Eye (tissue), 1 donor: ENCODE measurements at regions not wholly inside any gene's neighbourhood (a gene's known extent, or its start where the extent isn't known, plus 50 kb on each side); places are given as distances from the start of the nearest gene placed in this dataset.
"Not testable (repeated sequence)": the region's sequence is repeated elsewhere in the genome, so short reads cannot be mapped to it uniquely, and the experiment has no call there.

Experiments used
- DNase-seq: peaks from one replicate; pipeline ENCODE4 v3.0.0-alpha.2; 2015

GRCh38 chr6:51265426-51265825 is 446.8 kb downstream of the TFAP2B start:
- DNase-seq = no peak

DNA sequence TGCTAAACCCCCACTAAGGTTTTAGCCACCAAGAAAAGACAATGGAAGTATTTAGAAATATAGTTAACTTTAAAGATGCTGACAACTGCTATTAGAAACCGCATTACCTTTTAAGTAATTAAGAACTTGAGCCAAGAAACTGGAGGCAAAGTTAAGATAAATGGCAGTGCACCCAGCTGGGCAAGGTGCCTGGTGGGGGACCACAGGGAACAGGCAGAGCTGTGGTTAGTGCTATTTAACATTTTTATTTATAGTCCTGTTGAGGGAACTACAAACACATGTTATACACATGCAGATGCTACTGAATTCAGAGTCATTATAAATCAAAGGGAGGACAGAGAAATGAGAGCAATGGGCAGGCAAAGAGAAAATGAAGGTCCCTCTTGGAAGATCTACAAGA is 447.9 kb downstream of the TFAP2B start:
- no peak for DNase-seq

- DNase-seq = no peak
Observed at GRCh38 chr6:51268666-51269065, 450.0 kb downstream of the TFAP2B start.

- DNase-seq = no peak
Observed at GRCh38 chr6:51269876-51270275, 451.2 kb downstream of the TFAP2B start.

DNA sequence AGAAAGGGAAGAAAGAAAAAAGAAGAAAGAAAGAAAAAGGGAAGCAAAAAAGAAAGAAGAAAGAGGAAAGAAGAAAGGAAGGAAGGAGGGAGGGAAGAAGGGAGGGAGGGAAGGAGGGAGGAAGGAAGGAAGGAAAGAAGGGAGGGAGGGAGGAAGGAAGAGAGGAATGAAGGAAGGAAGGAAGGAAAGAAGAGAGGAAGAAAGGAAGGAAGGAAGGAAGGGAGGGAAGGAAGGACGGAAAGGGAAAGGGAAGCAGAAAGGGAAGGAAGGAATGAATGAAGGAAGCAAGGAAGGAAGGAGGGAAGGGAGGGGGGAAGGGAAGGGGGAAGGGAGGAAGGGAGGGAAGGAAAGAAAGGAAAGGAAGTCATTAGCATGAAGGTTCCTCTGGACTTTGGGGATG is 452.9 kb downstream of the TFAP2B start:
- no peak for DNase-seq

DNA sequence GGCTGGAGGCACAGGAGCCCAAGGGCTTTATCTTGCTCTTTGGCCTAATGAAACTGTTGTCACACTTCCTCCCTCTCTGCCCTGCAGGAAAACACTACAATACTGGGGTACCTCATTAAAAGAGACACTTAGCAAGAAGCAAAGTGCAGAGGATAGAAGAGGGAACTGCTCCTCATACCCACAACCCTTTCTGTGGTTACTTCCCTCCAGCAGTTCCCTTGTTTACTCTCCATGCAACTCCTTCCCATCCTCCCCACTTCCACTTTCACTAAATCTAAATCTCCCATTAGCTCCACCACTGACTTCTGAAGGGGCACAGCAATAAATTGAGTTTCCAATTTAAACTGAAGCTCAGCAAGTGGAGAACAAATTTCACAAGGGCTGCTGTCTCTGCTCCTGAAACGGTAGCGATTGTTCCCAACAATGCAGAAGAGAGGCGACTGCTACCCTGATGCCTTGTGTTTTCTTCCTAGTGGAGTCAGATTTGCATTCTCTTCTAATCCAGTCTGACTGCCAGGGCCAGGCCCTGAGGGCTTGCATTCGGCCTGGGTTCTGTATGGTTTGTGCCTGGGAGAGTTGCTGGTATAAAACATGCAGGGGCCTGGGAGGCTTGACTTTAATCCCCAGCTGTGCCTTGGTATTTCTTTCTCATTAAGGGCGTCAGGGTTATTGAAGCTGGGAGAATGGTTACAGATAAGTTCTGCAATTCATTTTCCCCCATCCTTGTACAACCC is 454.7 kb downstream of the TFAP2B start:
- DNase-seq = peak; percentile 43

- DNase-seq = no peak
Observed at GRCh38 chr6:51277474-51277873, 458.8 kb downstream of the TFAP2B start.

GRCh38 chr6:51282026-51282425 is 463.4 kb downstream of the TFAP2B start:
- no peak for DNase-seq

DNA sequence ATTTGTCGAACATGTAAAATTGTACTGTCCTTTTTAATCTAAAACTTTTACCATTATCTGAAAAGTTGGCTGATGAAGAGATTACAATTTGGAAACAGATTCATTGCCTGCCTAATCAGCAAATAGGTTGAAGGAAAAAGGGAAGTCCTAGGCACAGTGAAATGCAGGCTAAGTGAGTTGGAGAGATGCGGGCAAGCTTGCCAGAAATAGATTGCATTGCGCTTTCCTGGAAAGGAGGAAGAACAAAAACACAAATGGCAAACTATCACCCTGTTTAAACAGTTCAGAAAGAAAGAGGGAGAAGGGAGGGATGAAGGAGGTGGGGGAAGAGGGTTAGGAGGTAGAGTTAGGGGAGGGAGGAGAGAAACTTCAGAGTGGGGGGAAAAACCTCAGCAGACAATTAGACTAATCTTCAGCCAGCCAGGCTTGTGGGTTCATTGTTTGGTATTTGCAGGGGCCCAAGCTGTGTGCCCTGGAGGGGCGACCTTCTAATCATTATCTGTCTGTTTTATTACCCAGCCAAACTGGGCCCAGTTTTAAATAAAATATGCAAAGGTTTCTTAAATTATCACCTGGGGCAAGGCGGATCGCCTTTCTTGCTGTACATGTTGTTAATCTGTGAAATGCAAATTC is 465.2 kb downstream of the TFAP2B start:
- DNase-seq = no peak

GRCh38 chr6:51285876-51286275 is 467.2 kb downstream of the TFAP2B start:
- no peak for DNase-seq

DNA sequence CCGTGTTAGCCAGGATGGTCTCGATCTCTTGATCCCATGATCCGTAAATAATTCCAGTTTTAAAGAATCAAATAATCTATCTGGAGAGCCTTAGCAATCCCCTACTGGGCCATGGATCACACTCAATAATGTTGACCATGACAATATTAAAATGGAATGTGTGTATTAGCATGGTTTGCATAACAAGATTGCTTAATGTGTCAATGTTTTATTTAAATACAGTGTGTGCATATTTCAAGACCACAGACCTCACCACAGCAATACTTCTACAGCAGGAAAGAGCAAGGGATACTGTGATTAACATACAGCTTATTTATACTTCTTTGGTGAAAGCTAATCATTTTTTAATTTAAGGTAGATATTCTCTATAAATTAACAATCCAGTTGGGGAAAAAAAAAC is 470.4 kb downstream of the TFAP2B start:
- no peak for DNase-seq

DNA sequence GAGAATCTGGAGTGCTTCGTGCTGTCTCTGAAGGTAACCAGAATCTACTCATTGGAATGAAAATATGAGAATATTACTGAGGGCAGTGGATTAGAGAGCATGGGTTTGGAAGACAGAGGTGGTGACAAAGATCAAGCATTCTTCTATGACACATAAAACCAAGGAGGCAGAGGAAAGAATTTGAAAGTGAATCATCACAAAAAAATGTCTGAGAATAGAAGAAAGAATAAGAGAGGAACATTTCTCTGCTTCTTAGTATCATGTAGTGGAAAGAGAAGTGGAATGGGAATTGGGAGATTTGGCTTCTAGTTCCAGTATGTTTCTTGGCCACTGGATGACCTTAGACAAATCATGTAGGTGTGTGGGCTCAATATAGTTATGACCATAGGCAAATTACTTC is 474.0 kb downstream of the TFAP2B start:
- no peak for DNase-seq

- no peak for DNase-seq
Observed at GRCh38 chr6:51299621-51300380, 481.1 kb downstream of the TFAP2B start.

GRCh38 chr6:51300510-51300909 is 481.8 kb downstream of the TFAP2B start:
- DNase-seq = no peak

DNA sequence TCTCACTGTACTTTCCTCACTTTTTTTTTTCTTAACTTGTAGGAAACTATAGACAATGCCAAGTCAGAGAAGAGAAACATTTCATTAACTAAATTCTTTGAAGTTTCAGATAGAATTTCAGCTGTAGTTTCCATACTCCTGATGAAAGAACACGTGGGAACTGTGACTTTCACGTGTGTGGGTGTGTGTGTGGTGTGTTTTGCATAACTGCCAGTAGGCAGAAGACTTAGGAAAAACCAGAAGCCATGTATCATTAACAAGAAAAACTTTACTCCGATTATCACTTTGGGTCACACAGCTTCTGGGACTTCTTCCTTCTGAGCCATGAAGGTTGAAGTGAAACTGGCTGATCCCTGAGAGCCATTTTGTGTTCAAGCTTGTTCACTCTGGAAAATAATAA is 483.3 kb downstream of the TFAP2B start:
- DNase-seq = no peak

GRCh38 chr6:51302431-51302830 is 483.8 kb downstream of the TFAP2B start:
- no peak for DNase-seq

DNA sequence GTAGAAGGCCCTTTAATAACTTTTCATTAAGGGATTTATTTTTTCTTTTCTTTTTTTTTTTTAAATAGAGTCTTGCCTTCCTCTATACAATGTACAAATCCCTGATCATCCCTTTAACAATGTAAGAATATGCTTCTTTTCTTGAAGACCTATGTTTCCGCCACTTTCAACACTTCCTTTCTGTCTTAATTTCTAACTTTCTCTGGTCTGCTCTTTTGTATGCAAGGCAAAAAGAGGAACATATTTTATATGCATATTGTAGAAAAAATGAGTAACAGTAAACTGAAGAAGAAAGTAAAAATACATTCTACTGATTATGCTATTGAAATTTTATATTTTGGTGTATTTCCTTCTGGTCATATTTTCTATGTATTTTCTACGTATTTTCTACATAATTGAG is 484.7 kb downstream of the TFAP2B start:
- DNase-seq = no peak

GRCh38 chr6:51314965-51315364 is 496.3 kb downstream of the TFAP2B start:
- DNase-seq = no peak

DNA sequence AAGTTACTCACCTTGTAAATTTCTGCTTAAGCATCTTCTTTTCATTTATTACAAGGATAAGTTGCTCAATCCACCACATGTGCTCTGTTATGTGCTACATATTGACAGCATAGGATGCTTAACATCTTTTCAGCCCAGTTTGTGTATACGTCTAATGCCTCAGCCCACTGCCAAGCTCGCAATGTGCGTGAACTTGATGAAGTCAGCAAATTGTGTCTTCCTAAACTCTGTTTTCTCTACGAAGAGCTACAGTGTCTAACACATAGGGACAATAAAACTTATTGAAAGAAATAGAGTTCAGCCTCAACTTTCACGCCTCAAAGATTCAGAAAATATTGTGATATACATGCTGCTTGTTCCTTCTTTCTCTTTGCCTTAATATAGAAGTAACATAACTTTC is 500.0 kb downstream of the TFAP2B start:
- DNase-seq = no peak

DNA sequence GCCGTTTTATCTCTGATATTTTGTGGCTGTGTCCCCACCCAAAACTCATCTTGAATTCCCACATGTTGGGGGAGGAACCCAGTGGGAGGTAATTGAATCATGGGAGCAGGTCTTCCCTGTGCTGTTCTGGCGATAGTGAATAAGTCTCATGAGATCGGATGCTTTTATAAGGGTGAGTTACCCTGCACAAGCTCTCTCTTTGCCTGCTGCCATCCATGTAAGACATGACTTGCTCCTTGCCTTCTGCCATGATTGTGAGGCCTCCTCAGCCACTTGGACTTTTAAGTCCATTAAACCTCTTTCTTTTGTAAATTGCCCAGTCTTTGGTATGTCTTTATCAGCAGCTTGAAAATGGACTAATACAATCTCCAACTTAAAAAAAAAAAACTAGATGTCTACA is 502.8 kb downstream of the TFAP2B start:
- not testable (repeated sequence) for DNase-seq

DNA sequence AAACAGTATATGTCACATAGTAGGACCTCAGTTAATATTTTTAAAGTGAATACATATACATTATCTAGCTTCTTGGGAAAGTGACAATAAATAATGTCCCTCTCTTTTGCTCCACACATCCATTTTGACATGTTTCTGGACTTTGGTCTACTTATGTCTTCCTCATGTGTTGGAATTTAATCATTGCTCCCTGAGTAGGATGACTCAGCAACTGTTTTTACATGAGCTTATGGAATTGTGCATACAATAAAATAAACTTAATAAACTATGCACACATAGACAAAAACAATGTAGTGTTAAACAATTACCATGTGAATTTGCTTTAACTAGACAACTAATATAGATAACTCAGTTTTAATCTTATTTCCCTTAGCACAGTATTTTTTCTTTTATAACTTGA is 503.8 kb downstream of the TFAP2B start:
- DNase-seq = no peak

DNA sequence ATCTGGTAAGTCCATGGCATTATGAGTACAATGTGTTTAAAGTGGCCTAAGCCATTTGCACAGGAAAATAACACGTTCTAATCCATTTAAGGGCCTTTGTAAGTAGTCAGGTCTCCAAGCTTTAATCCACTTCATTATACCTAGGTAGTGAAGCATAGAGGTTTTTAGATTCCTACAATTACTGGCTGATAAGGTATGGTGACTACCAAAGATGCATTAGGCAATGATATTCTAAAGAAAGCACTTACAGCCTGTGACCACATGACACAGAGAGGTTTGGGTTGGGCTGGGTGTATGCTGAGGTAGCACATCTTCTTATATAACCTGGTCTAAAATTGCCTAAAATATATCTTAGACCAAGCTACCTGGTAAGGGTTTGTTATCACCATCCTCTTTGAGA is 504.4 kb downstream of the TFAP2B start:
- DNase-seq = no peak

GRCh38 chr6:51330971-51331370 is 512.3 kb downstream of the TFAP2B start:
- DNase-seq = peak; percentile 29

DNA sequence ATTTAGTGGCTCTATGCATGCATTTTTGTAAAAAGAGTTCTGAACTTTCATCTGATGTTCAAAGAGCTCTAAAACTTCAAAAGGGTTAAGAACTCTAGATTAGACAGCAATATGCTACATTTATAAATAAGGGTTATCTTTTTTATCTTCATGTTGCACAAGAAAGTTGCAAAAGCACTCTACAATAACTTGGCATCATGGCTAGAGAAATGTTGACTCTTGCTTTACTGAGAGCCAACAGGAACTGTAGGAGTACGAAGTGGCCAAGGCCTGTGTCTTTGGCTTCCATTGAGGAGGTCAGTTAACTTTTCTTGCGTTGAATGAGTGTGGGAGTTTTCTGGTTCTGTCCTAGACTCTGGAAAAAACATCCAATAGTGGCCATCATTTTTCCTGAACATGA is 516.9 kb downstream of the TFAP2B start:
- DNase-seq = no peak
